GM23338 (cell line): ENCODE measurements at regions not wholly inside any gene's neighbourhood (a gene's known extent, or its start where the extent isn't known, plus 50 kb on each side); places are given as distances from the start of the nearest gene placed in this dataset.

Experiments used
- CTCF ChIP-seq, 2 experiments: fragments of 200-600 bp in 1 of 2; sonication (generic) in 1 of 2; conservative IDR thresholded peaks; 2 replicates each; pipeline versions ENCODE4 v1.5.1 to v1.6.1; 2016 to 2017; ENCODE audit warnings: antibody characterized with exemption in 2 of 2, low read depth in 2 of 2, mild to moderate bottlenecking in 2 of 2, moderate library complexity in 1 of 2
- ETS1 ChIP-seq: IDR thresholded peaks from 2 replicates; pipeline ENCODE4 v1.6.1; 2016; ENCODE audit warnings: antibody characterized with exemption

- TF ChIP-seq CTCF (conservative IDR thresholded peaks at IDR 0.05; ENCODE audit: low read depth in 2 of 2) (no peak), ETS1 (no peak)
These were observed 483.2 kb downstream of the MMUT start for GRCh38 chr6:48979806-48980205.
